NOMO-1 treated with DMSO at 0.1 percent for 48 hours (cell line): ENCODE measurements at regions not wholly inside any gene's neighbourhood (a gene's known extent, or its start where the extent isn't known, plus 50 kb on each side); places are given as distances from the start of the nearest gene placed in this dataset.
"Not testable (repeated sequence)": the region's sequence is repeated elsewhere in the genome, so short reads cannot be mapped to it uniquely, and the experiment has no call there.

Source experiments
- DNase-seq: peaks from one replicate; lab custom pipeline; 2025; ENCODE audit not compliant: unreplicated experiment; lab: John Stamatoyannopoulos, UW

GRCh38 chr5:86507574-86507973 is 110.2 kb upstream of the COX7C start:
- no peak for DNase-seq

- not testable (repeated sequence) for DNase-seq
Measured at GRCh38 chr5:86510330-86510915, 107.3 kb upstream of the COX7C start.

GRCh38 chr5:86523718-86524117 is 94.0 kb upstream of the COX7C start:
- no peak for DNase-seq

- DNase-seq, result no peak
Measured at GRCh38 chr5:86525622-86526021, 92.1 kb upstream of the COX7C start.

- no peak for DNase-seq
Measured at GRCh38 chr5:86526811-86527348, 90.9 kb upstream of the COX7C start.

GRCh38 chr5:86532429-86532828 is 85.3 kb upstream of the COX7C start:
- no peak for DNase-seq

- no peak for DNase-seq
Measured at GRCh38 chr5:86536396-86536795, 81.3 kb upstream of the COX7C start.

GRCh38 chr5:86542532-86542931 is 75.2 kb upstream of the COX7C start:
- DNase-seq, result no peak

GRCh38 chr5:86546044-86546443 is 71.7 kb upstream of the COX7C start:
- no peak for DNase-seq

GRCh38 chr5:86546582-86546981 is 71.2 kb upstream of the COX7C start:
- no peak for DNase-seq

- DNase-seq, result no peak
Measured at GRCh38 chr5:86554638-86555037, 63.1 kb upstream of the COX7C start.

- no peak for DNase-seq
Measured at GRCh38 chr5:86557920-86558319, 59.8 kb upstream of the COX7C start.

GRCh38 chr5:86565197-86565789 is 52.4 kb upstream of the COX7C start:
- DNase-seq, result no peak

GRCh38 chr5:86566030-86566429 is 51.7 kb upstream of the COX7C start:
- not testable (repeated sequence) for DNase-seq
